ENCODE measurements at regions not wholly inside any gene's neighbourhood (a gene's known extent, or its start where the extent isn't known, plus 50 kb on each side); places are given as distances from the start of the nearest gene placed in this dataset.

- Histone ChIP-seq H3K27me3 (ENCODE audit: insufficient read depth, low read length) (no peaks in the 10 kb centered on the region), H2BK5ac (ENCODE audit: insufficient read length, low read length) (no peak overlapping the region), H4K5ac (ENCODE audit: insufficient read length, low read depth, low read length) (no peak overlapping the region), H4K91ac (ENCODE audit: insufficient read length, low read depth, low read length) (no peak overlapping the region), H3K23ac (ENCODE audit: insufficient read length, low read depth, low read length) (no peak overlapping the region), H4K8ac (replicated peaks; ENCODE audit: insufficient read length, low read depth, low read length) (no peak overlapping the region), H3K18ac (ENCODE audit: insufficient read length, low read depth, low read length) (no peak overlapping the region), H2BK15ac (ENCODE audit: low read depth, low read length) (no peak overlapping the region), H3K56ac (ENCODE audit: insufficient read length, low read depth, low read length) (no peak overlapping the region), H3T11ph (ENCODE audit: low read length) (no peak overlapping the region), H3K4ac (ENCODE audit: low read depth, low read length) (no peak overlapping the region), H2BK12ac (ENCODE audit: insufficient read length, low read depth, low read length) (no peak overlapping the region), H3K79me1 (ENCODE audit: insufficient read depth, low read depth, low read length, poor library complexity, severe bottlenecking) (no peaks in the 10 kb centered on the region), H4K20me1 (ENCODE audit: control insufficient read depth, insufficient read depth, insufficient read length) (no peaks in the 10 kb centered on the region), H3K4me2 (ENCODE audit: insufficient read depth, insufficient read length, low read length) (no peak overlapping the region), H3K4me1 (ENCODE audit: insufficient read depth, low read length) (no peaks in the 10 kb centered on the region), H2AFZ (ENCODE audit: low read length) (no peak overlapping the region), H3K79me2 (ENCODE audit: insufficient read depth, low read length) (no peaks in the 10 kb centered on the region), H3K9me3 (ENCODE audit: control insufficient read depth, low read depth, low read length) (peaks cover 25% of the 10 kb centered on the region), H2BK120ac (ENCODE audit: low read depth, low read length, poor library complexity, severe bottlenecking) (no peak overlapping the region), H3K27ac (ENCODE audit: insufficient read length, low read depth, low read length) (no peak overlapping the region), H2BK20ac (ENCODE audit: low read depth, low read length, poor library complexity, severe bottlenecking) (no peak overlapping the region), H3K14ac (ENCODE audit: insufficient read depth, low read length) (no peak overlapping the region), H2AK5ac (ENCODE audit: insufficient read length, low read length) (no peak overlapping the region), H3K9ac (ENCODE audit: extremely low read depth, insufficient read length, low read length) (no peak overlapping the region), H3K23me2 (ENCODE audit: insufficient read length, low read depth, low read length, poor library complexity, severe bottlenecking) (no peaks in the 10 kb centered on the region)
- DNase-seq = no peak
- peaks cover 59 to 60% of the 10 kb centered on the region in 2 experiments for H3K9me3 Mint-ChIP-seq
- peaks cover 3 to 4% of the 10 kb centered on the region in 2 experiments; a peak in 2 of 4 replicates for H3K4me1 Mint-ChIP-seq
- no peak overlapping the region for H3K4me3 Mint-ChIP-seq
- no peak overlapping the region for H3K27ac Mint-ChIP-seq
- H3K27me3 Mint-ChIP-seq (ENCODE audit: low read depth) = peaks cover 3% of the 10 kb centered on the region; the same call in 1 of the 2 replicates
- peaks cover 32 to 63% (median 34%) of the 10 kb centered on the region in 3 experiments for H3K36me3 Mint-ChIP-seq (ENCODE audit: insufficient read depth in 1 of 3, low read depth in 3 of 3)
- TF ChIP-seq CTCF (conservative IDR thresholded peaks at IDR 0.05) = no peak
These were observed 399.0 kb upstream of the CNTN5 start for GRCh38 chr11:98621767-98622166.
